GM20000 (cell line): ENCODE measurements at regions not wholly inside any gene's neighbourhood (a gene's known extent, or its start where the extent isn't known, plus 50 kb on each side); places are given as distances from the start of the nearest gene placed in this dataset.

ENCODE experiments used
- DNase-seq: peaks from one replicate; pipeline ENCODE4 v3.0.0; 2012; ENCODE audit warnings: low spot score
- CTCF ChIP-seq: IDR thresholded peaks from 2 replicates; pipeline ENCODE4 v1.5.1; 2012; ENCODE audit warnings: mild to moderate bottlenecking, control low read depth; ENCODE audit errors: extremely low read depth, missing control alignments

GRCh38 chr12:43294916-43295315, 257.1 kb downstream of the ADAMTS20 start:
- TF ChIP-seq CTCF: no peak
- DNase-seq: no peak

GRCh38 chr12:43294147-43294546, 257.9 kb downstream of the ADAMTS20 start:
- DNase-seq: no peak
- no peak for TF ChIP-seq CTCF

GRCh38 chr12:43293396-43293795, 258.6 kb downstream of the ADAMTS20 start:
- TF ChIP-seq CTCF: no peak
- DNase-seq: no peak

GRCh38 chr12:43292699-43293098, 259.3 kb downstream of the ADAMTS20 start:
- no peak for DNase-seq
- no peak for TF ChIP-seq CTCF

- no peak for TF ChIP-seq CTCF
- DNase-seq: no peak
Measured at GRCh38 chr12:43291516-43291915, 260.5 kb downstream of the ADAMTS20 start.

GRCh38 chr12:43290836-43291235, 261.2 kb downstream of the ADAMTS20 start:
- TF ChIP-seq CTCF: no peak
- no peak for DNase-seq

- DNase-seq: no peak
- TF ChIP-seq CTCF: no peak
Measured at GRCh38 chr12:43289426-43289801, 262.6 kb downstream of the ADAMTS20 start.
